ENCODE measurements at regions not wholly inside any gene's neighbourhood (a gene's known extent, or its start where the extent isn't known, plus 50 kb on each side); places are given as distances from the start of the nearest gene placed in this dataset.

DNA sequence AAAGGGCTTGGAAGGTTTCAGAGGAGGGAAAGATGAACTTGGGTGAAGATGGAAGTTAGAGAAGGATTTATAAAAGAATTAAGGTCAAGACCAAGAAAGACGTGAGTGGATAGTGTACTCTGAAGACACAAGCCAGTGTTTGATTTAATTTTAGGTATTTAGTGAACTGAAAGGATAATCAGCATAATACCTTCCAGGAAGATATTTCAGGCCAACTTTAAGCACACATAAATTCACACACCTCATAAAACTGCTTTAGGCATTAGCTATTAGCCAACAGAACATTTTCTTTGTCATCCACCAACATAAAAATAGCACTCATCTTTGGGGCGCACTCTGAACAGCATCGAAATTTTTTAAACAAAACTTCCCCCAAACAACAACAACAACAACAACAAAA lies 71.7 kb upstream of the CSNK1A1L start:
- TF ChIP-seq MAZ (IDR thresholded peaks at IDR 0.05; ENCODE audit: borderline replicate concordance, low read depth, low read length) (no peak), RFX5 (IDR thresholded peaks at IDR 0.05) (no peak), EP300 (IDR thresholded peaks at IDR 0.05) (no peak), BHLHE40 (IDR thresholded peaks at IDR 0.05; ENCODE audit: low read depth, low read length) (no peak), CHD4 (IDR thresholded peaks at IDR 0.05; ENCODE audit: borderline replicate concordance) (no peak), POLR2A (IDR thresholded peaks at IDR 0.05; ENCODE audit: low read length) (no peak), SMC3 (IDR thresholded peaks at IDR 0.05) (no peak), JUN (IDR thresholded peaks at IDR 0.05) (no peak), NFE2L2 (conservative IDR thresholded peaks at IDR 0.05; ENCODE audit: low read length) (no peak), BCL3 (IDR thresholded peaks at IDR 0.05) (no peak)
- TF ChIP-seq, protein P1, sequence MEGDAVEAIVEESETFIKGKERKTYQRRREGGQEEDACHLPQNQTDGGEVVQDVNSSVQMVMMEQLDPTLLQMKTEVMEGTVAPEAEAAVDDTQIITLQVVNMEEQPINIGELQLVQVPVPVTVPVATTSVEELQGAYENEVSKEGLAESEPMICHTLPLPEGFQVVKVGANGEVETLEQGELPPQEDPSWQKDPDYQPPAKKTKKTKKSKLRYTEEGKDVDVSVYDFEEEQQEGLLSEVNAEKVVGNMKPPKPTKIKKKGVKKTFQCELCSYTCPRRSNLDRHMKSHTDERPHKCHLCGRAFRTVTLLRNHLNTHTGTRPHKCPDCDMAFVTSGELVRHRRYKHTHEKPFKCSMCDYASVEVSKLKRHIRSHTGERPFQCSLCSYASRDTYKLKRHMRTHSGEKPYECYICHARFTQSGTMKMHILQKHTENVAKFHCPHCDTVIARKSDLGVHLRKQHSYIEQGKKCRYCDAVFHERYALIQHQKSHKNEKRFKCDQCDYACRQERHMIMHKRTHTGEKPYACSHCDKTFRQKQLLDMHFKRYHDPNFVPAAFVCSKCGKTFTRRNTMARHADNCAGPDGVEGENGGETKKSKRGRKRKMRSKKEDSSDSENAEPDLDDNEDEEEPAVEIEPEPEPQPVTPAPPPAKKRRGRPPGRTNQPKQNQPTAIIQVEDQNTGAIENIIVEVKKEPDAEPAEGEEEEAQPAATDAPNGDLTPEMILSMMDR (IDR thresholded peaks at IDR 0.05), result no peak
- TF ChIP-seq, protein P2, sequence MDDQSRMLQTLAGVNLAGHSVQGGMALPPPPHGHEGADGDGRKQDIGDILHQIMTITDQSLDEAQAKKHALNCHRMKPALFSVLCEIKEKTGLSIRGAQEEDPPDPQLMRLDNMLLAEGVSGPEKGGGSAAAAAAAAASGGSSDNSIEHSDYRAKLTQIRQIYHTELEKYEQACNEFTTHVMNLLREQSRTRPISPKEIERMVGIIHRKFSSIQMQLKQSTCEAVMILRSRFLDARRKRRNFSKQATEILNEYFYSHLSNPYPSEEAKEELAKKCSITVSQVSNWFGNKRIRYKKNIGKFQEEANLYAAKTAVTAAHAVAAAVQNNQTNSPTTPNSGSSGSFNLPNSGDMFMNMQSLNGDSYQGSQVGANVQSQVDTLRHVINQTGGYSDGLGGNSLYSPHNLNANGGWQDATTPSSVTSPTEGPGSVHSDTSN (IDR thresholded peaks at IDR 0.05), result no peak
